ENCODE measurements at regions not wholly inside any gene's neighbourhood (a gene's known extent, or its start where the extent isn't known, plus 50 kb on each side); places are given as distances from the start of the nearest gene placed in this dataset.

DNA sequence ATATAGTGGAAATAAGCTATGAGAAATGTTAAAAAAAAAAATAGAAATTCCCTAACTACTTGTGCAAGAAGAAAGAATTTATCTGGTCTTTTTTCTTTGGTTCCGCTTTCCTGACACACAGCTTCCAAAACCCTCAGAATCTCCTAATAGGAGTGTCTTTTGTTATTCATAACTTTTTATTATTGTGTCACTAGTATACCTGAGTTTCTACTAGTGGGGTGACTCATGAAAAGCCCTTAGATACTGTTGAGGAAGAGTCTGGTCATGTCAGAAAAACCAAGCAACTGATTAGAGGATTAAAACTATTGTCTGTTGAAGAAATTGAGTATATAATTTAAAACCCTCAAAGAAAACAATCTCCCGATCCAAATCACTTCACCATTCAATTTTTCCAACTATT lies 152.8 kb upstream of the IFNE start:
- no peaks in the 10 kb centered on the region for H3K9me3 ChIP-seq
- no peak for DNase-seq
- H3K4me3 ChIP-seq, result no peak overlapping the region
- WGBS, 5 donors, result 90 to 95% (median 94%) methylated on average over 2 of the region's 2 CpGs
- H3K27ac ChIP-seq, result no peak overlapping the region
- no peaks in the 10 kb centered on the region for H3K4me1 ChIP-seq
- intact Hi-C loops (cut with DNase I; ENCODE audit: low total_unique reads), result no loop called here
- no peaks in the 10 kb centered on the region for H3K27me3 ChIP-seq
- TF ChIP-seq POLR2AphosphoS5 (IDR thresholded peaks at IDR 0.05) (no peak), EP300 (IDR thresholded peaks at IDR 0.05) (no peak), POLR2A (IDR thresholded peaks at IDR 0.05) (no peak)
- TF ChIP-seq, protein P1, sequence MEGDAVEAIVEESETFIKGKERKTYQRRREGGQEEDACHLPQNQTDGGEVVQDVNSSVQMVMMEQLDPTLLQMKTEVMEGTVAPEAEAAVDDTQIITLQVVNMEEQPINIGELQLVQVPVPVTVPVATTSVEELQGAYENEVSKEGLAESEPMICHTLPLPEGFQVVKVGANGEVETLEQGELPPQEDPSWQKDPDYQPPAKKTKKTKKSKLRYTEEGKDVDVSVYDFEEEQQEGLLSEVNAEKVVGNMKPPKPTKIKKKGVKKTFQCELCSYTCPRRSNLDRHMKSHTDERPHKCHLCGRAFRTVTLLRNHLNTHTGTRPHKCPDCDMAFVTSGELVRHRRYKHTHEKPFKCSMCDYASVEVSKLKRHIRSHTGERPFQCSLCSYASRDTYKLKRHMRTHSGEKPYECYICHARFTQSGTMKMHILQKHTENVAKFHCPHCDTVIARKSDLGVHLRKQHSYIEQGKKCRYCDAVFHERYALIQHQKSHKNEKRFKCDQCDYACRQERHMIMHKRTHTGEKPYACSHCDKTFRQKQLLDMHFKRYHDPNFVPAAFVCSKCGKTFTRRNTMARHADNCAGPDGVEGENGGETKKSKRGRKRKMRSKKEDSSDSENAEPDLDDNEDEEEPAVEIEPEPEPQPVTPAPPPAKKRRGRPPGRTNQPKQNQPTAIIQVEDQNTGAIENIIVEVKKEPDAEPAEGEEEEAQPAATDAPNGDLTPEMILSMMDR (IDR thresholded peaks at IDR 0.05), result no peak
- H3K36me3 ChIP-seq, result no peaks in the 10 kb centered on the region

DNA sequence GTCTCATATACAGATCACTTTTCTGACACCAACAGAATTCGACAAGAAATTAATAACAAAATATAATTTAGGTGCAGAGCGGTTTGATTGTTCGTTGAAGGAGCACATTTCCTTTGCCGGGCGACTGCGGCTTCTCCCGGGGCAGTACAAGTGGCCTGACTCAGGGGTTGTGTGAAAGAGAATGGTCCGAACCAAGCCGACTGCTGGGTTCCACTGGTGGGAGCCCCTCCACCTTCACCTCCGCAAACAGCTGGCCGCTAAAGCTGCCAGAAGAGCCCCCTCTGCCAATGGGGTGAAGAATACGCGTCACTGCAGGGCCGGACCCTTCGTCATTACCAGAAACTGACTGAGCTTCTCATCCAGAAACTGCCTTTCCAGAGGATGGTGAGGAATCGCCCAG lies 156.0 kb upstream of the IFNE start:
- DNase-seq, result no peak
- H3K27me3 ChIP-seq, result no peaks in the 10 kb centered on the region
- H3K4me3 ChIP-seq, result no peak overlapping the region
- no peaks in the 10 kb centered on the region for H3K4me1 ChIP-seq
- TF ChIP-seq EP300 (IDR thresholded peaks at IDR 0.05) (no peak), POLR2AphosphoS5 (IDR thresholded peaks at IDR 0.05) (no peak), POLR2A (IDR thresholded peaks at IDR 0.05) (no peak)
- TF ChIP-seq, protein P1 (IDR thresholded peaks at IDR 0.05), result no peak
- WGBS, 5 donors, result 90 to 91% (median 91%) methylated on average over 16 of the region's 16 CpGs
- no peaks in the 10 kb centered on the region for H3K9me3 ChIP-seq
- intact Hi-C loops (cut with DNase I; ENCODE audit: low total_unique reads), result no loop called here
- H3K27ac ChIP-seq, result no peak overlapping the region
- H3K36me3 ChIP-seq, result no peaks in the 10 kb centered on the region

DNA sequence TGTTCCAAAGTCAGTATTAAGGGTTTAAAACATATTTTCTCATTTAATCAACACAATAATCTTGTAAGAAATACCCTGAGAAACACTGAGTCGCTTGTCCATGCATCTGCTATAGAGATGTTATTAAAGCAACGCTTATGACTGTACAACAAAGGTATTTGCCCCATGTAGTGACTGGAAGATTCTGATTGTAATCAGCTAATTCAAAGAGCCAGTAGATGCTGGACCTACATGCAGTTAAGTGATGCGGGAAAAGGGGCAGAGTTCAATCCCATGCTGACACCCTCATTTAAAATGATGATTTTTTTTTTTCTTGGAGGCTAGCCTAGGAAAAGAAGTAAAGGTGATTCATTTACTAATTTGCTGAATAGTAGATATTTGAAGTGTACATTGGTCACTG lies 149.3 kb upstream of the MTAP start:
- no peaks in the 10 kb centered on the region for H3K27me3 ChIP-seq
- H3K27ac ChIP-seq, result no peak overlapping the region
- intact Hi-C loops (cut with DNase I; ENCODE audit: low total_unique reads), result no loop called here
- H3K36me3 ChIP-seq, result no peaks in the 10 kb centered on the region
- H3K4me3 ChIP-seq, result no peak overlapping the region
- H3K4me1 ChIP-seq, result peaks cover 0 to 13% (median 6%) of the 10 kb centered on the region in 4 donors
- no peak for DNase-seq
- TF ChIP-seq POLR2A (IDR thresholded peaks at IDR 0.05) (no peak), EP300 (IDR thresholded peaks at IDR 0.05) (no peak), POLR2AphosphoS5 (IDR thresholded peaks at IDR 0.05) (no peak)
- TF ChIP-seq, protein P1 (IDR thresholded peaks at IDR 0.05), result no peak
- 72 to 92% (median 83%) methylated on average over 3 of the region's 3 CpGs for WGBS, 5 donors
- H3K9me3 ChIP-seq, result peaks cover 0 to 6% (median 2%) of the 10 kb centered on the region in 4 donors

DNA sequence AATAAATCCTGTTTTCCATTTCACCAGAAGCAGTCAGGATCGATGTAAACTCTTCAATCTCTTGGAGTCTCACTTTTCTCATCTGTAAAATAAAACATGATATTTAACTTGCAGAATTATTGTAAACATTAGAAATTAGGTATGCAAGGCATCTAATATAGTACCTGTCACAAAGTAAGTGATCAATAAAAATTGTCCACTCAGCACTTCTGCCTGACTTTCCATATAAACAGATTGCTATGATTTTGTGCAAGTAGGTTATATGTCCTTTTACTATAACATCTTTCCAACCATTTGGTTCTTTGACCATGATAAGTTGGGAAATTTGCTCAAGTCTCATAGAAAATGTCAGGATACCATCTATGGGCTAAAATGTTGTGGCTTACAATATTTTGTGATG lies 148.8 kb upstream of the MTAP start:
- no peak for TF ChIP-seq POLR2A (IDR thresholded peaks at IDR 0.05)
- no peak for TF ChIP-seq POLR2AphosphoS5 (IDR thresholded peaks at IDR 0.05)
- TF ChIP-seq EP300 (IDR thresholded peaks at IDR 0.05), result no peak
- TF ChIP-seq, protein P1 (IDR thresholded peaks at IDR 0.05), result no peak
- Histone ChIP-seq H3K4me3 (no peak overlapping the region), H3K27ac (no peak overlapping the region), H3K4me1 (peaks cover 0 to 16% (median 7%) of the 10 kb centered on the region in 4 donors), H3K9me3 (peaks cover 0 to 5% (median under 1%) of the 10 kb centered on the region in 4 donors), H3K27me3 (no peaks in the 10 kb centered on the region), H3K36me3 (no peaks in the 10 kb centered on the region)
- intact Hi-C loops (cut with DNase I; ENCODE audit: low total_unique reads), result no loop called here
- no peak for DNase-seq
- WGBS, 5 donors, result 84 to 93% (median 84%) methylated on average over 1 of the region's 1 CpG

All from stomach (tissue), 8 donors.